Endothelial cell (in vitro differentiated cells): ENCODE measurements at regions not wholly inside any gene's neighbourhood (a gene's known extent, or its start where the extent isn't known, plus 50 kb on each side); places are given as distances from the start of the nearest gene placed in this dataset.

Source experiments
- DNase-seq: peaks from one replicate; pipeline ENCODE4 v3.0.0; 2021; ENCODE audit warnings: low spot score
- H3K27ac Mint-ChIP-seq: one replicate; pipeline ENCODE4 v1.8.0; 2021; ENCODE audit warnings: mixed read lengths, inconsistent platforms; ENCODE audit not compliant: unreplicated experiment
- H3K27me3 Mint-ChIP-seq: one replicate; pipeline ENCODE4 v1.8.0; 2021; ENCODE audit warnings: mild to moderate bottlenecking, moderate library complexity, mixed read lengths, inconsistent platforms; ENCODE audit not compliant: unreplicated experiment
- H3K36me3 Mint-ChIP-seq: one replicate; pipeline ENCODE4 v1.8.0; 2021; ENCODE audit warnings: mild to moderate bottlenecking, low read depth, mixed read lengths, inconsistent platforms; ENCODE audit not compliant: unreplicated experiment
- H3K4me1 Mint-ChIP-seq: one replicate; pipeline ENCODE4 v1.8.0; 2021; ENCODE audit warnings: mild to moderate bottlenecking, mixed read lengths, inconsistent platforms; ENCODE audit not compliant: unreplicated experiment
- H3K4me3 Mint-ChIP-seq: one replicate; pipeline ENCODE4 v1.8.0; 2021; ENCODE audit warnings: mild to moderate bottlenecking, mixed read lengths, inconsistent platforms; ENCODE audit not compliant: unreplicated experiment
- H3K9me3 Mint-ChIP-seq: one replicate; pipeline ENCODE4 v1.8.0; 2021; ENCODE audit warnings: mixed read lengths, inconsistent platforms; ENCODE audit not compliant: unreplicated experiment
- TF ChIP-seq, protein P1 (sequence below): fragments of 200-600 bp; sonication (generic); IDR thresholded peaks from one replicate; pipeline ENCODE4 v1.5.0; 2021; ENCODE audit warnings: antibody characterized with exemption; ENCODE audit not compliant: unreplicated experiment

DNA sequence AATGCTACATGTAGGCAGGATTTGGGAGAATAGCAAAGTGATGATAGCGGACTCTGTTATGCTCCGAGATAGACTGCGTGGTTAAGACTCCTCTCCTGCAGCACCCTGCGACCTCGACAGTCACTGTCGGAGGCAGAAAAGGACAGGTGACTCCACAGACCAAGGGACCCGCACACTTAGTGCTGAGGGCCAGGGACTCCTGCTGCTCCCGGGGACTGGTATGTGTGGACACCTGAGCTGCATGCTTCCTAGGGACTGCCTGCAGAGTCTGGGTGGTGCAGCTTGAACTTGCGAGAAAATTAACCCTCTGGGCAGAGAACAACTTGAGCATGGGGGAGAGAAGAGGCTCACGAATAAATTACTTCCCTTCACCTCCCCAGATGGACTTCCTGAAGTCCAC, 407.1 kb upstream of the PFKP start:
- Mint-ChIP-seq H3K9me3 (no peaks in the 10 kb centered on the region), H3K27ac (no peak overlapping the region), H3K4me1 (no peaks in the 10 kb centered on the region), H3K4me3 (no peak overlapping the region), H3K36me3 (no peaks in the 10 kb centered on the region), H3K27me3 (no peaks in the 10 kb centered on the region)
- TF ChIP-seq, protein P1, sequence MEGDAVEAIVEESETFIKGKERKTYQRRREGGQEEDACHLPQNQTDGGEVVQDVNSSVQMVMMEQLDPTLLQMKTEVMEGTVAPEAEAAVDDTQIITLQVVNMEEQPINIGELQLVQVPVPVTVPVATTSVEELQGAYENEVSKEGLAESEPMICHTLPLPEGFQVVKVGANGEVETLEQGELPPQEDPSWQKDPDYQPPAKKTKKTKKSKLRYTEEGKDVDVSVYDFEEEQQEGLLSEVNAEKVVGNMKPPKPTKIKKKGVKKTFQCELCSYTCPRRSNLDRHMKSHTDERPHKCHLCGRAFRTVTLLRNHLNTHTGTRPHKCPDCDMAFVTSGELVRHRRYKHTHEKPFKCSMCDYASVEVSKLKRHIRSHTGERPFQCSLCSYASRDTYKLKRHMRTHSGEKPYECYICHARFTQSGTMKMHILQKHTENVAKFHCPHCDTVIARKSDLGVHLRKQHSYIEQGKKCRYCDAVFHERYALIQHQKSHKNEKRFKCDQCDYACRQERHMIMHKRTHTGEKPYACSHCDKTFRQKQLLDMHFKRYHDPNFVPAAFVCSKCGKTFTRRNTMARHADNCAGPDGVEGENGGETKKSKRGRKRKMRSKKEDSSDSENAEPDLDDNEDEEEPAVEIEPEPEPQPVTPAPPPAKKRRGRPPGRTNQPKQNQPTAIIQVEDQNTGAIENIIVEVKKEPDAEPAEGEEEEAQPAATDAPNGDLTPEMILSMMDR: no peak
- DNase-seq: no peak

DNA sequence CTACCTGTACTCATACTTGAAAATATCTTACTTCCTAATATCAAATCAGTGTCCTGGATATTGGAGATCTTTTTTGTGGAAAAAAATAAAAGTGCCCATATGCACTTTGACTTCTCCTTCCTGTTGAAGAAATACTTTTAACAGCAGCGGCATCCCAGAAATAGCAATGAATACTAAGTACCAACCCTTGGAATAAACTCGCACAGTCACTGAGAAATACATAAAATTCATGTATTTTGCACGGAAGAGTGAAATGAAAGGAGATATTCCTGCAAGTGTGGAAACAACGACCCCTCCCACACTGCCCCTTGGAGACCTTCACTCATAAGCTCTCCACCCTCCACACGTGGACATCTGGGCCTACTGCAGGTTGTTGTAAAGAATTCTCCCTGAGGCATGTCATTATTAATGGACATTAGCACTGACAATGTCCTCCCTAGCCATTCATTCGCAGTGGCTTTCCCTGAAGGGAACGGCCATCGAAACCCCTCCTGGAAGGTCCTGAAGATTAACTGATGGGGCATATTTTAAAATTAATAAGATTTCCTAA, 407.6 kb upstream of the PFKP start:
- Mint-ChIP-seq H3K36me3 (no peaks in the 10 kb centered on the region), H3K4me1 (no peaks in the 10 kb centered on the region), H3K9me3 (no peaks in the 10 kb centered on the region), H3K27ac (no peak overlapping the region), H3K4me3 (no peak overlapping the region), H3K27me3 (no peaks in the 10 kb centered on the region)
- no peak for DNase-seq
- TF ChIP-seq, protein P1: no peak

DNA sequence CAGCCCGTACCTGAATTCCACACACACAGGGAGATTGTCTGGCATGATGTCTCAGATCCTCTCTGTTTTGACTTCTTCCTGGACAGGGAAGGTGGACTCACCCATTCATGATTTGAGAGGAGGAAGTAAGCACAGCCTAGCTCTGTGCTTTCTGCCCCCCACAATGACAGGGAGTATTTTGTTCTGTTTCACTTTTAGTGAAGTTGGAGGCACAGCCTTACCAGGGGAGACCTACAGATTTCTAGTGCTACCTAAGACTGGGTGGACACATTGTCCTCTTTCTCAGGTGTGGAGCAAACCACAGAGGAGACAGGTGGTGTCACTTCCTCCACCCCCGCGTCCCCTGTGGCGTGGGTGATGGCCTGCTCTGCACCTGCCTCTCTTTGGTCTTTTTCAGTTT, 408.6 kb upstream of the PFKP start:
- H3K27ac Mint-ChIP-seq: no peak overlapping the region

DNA sequence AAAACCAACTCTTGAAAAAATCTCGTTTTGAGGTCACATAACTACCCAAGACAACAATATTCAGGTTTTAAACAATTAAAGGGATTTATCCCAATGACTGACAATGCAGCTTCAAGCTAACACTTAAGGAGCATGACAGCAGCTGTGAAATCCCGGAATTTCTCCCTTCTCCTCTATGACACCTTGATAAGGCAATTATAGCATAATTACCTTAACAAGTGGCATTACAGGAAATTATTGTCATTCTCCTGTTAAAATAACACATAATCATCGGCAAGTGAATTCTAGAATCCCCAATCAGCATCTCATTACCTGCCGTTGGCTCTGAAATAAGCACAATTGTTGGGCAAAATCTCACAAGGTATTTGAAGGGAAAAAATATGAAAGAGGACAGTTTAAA, 417.0 kb upstream of the PFKP start:
- Mint-ChIP-seq H3K27ac (no peak overlapping the region), H3K9me3 (no peaks in the 10 kb centered on the region), H3K27me3 (no peaks in the 10 kb centered on the region), H3K4me3 (no peak overlapping the region), H3K36me3 (no peaks in the 10 kb centered on the region), H3K4me1 (no peaks in the 10 kb centered on the region)
- TF ChIP-seq, protein P1: no peak
- no peak for DNase-seq

More for the DNA sequence above, 408.6 kb upstream of the PFKP start:
- DNase-seq: no peak
- Mint-ChIP-seq H3K9me3 (no peaks in the 10 kb centered on the region), H3K4me1 (no peaks in the 10 kb centered on the region), H3K27me3 (no peaks in the 10 kb centered on the region), H3K36me3 (no peaks in the 10 kb centered on the region), H3K4me3 (no peak overlapping the region)
- TF ChIP-seq, protein P1: no peak

DNA sequence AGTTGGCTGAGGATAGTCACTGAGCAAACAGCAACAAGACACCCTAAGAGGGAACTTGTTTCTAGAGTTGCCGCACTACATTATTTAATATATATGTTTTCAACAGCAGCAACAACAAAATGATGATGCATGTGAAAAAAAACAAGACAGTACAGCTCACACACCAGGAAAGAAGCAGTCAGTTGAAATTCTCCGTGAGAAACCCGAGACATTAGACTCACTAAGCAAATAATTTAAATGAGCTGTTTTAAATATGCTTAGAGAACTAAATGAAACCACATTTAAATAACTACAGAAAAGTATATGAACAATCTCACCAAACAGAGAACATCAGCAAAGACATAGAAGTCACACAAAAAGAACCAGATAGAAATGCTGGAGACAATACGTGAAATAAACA, 426.3 kb upstream of the PFKP start:
- H3K36me3 Mint-ChIP-seq: no peaks in the 10 kb centered on the region
- H3K4me1 Mint-ChIP-seq: no peaks in the 10 kb centered on the region
- peaks cover 3% of the 10 kb centered on the region for H3K27me3 Mint-ChIP-seq
- TF ChIP-seq, protein P1: no peak
- no peaks in the 10 kb centered on the region for H3K9me3 Mint-ChIP-seq
- no peak overlapping the region for H3K27ac Mint-ChIP-seq
- DNase-seq: no peak
- H3K4me3 Mint-ChIP-seq: no peak overlapping the region
